Activated CD4-positive, alpha-beta T cell treated with anti-CD3 and anti-CD28 coated beads, Interleukin-2, amount 50 U/mL, for 48 hours (primary cell): ENCODE measurements at regions not wholly inside any gene's neighbourhood (a gene's known extent, or its start where the extent isn't known, plus 50 kb on each side); places are given as distances from the start of the nearest gene placed in this dataset.

ENCODE experiments used
- DNase-seq, 2 experiments: peaks; one replicate each; pipeline ENCODE4 v3.0.0-alpha.2; 2020

DNA sequence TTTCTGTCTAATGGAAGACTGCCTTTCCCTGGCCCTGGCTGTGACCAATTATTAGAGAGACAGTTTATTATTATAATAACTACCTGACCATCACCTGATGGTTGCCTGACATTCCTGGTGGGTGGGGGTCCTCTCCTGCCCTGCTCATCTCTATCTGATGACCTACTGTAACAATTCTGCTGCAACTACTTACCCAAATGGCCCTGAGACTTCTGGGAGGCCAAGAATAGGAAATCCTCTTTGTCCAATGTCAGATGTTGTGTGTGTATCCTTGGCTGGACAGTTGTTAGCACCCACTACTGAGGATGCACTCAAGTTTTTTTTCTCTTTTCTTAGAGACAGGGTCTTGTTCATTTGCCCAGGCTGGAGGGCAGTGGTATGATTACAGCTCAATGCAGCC, 110.3 kb downstream of the DDX1 start:
- no peak for DNase-seq

GRCh38 chr2:15702452-15702851, 110.8 kb downstream of the DDX1 start:
- no peak for DNase-seq

DNA sequence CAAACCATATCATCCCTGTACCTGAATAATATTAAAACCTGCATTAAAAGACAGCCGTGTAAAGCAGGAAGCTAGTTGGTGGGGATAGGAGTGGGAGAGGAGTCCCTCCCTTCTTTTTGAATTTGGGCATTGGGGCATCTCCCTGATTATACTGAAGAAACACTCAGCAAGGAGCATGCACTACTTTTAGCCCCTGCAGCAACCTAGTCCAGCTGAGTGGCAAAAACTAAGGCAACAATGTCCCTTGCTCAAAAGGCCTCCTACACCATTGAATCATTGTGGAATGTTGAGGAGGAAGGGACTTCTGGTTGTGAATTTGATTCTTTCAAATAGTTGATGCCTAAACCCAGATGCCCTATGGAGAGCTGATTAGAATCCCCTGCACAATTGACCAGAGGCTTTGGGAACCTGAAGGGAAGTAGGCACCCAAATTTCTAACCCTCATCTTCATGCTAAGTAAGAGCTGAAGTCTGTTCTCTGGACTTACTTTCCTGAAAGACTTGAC, 111.7 kb downstream of the DDX1 start:
- no peak for DNase-seq

DNA sequence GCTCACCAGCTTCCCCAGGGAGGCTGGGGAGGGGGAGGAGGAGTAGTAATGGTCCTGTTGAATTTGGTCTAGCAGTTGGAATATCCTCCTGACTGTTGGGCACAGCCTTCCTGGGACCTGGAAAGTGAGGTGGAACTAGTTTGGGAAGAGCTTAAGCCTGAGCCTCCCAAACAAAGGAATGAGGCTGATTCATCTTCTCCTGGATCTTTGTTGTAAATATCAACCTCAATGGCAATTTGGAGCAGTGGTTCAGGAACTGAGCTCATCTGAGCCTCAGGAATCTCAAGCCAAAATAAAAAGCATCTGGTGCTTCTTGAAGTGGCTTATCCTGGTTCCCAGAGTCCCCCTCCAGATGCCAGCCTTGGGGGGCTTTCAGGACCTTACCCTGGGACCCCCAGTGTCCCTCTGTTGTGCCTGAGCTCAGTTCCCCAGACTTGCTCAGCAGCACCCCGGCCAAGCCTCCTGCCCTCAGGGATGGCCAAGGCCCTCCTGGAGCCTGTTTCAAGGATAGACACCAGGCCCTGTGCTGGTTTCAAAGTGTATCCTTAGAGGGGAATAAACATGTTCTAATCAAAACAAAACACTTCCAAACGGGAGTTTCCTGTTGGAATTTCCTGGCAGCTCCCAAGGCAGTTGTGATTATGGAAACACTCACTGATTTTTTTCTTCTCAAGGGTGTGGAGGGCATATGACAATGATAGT, 112.6 kb downstream of the DDX1 start:
- no peak for DNase-seq

GRCh38 chr2:15704788-15705115, 113.1 kb downstream of the DDX1 start:
- DNase-seq, result no peak

DNA sequence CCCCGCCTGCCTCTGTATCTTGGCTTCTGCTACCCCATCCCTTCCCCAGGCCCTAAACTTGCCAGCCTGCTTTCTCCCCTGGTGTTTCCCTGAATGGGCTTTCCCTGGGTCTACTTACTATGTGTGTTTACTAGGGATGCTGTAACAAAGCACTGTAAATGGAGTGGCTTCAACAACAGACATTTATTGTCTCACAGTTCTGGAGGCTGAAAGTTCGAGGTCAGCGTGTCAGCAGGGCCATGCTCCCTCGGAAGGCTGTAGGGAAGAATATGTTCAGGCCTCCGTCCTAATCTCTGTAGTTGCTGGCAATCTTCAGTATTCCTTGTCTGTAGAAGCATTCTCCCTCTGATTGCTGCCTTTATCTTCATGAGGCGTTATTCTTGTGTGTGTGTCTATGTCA, 113.6 kb downstream of the DDX1 start:
- no peak for DNase-seq

- no peak for DNase-seq
Observed at GRCh38 chr2:15705839-15706386, 114.2 kb downstream of the DDX1 start.

DNA sequence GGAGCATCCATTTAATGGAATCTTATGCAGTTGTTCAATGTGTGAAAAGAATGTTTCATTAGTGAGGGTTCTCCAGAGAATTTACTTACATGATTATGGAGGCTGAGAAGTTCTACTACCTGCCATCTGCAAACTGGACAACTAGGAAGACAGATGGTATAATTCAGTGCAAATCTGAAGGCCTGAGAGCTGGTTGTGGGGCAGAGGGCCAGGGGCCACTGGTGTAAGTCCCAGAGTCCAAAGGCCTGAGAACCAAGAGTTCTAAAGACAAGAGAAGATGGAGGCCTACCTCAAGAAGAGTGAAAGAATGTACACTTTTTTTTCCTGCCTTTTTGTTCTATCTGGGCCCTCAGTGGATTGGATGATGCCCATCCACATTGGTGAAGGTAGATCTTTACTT, 114.8 kb downstream of the DDX1 start:
- DNase-seq, result no peak

- no peak for DNase-seq
Observed at GRCh38 chr2:15706986-15707632, 115.4 kb downstream of the DDX1 start.

DNA sequence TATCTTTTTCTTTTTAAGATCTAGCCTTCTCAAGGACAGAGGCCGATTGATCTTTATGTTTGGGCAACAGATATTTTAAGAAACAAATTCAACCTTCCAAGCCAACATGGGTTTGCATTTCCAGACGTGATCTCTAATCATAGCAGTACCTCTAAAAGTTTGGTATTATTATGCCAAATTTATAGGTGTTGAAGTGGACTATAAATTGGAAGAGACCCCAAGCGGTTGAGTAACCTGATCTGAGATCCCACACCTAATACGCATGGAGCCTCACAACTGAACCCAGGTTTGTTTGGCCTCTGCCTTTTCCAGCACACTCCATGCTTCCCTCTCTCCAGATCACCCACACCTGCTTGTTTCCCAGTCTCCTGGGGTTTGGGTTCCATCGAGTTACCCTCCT, 116.5 kb downstream of the DDX1 start:
- DNase-seq, result no peak

DNA sequence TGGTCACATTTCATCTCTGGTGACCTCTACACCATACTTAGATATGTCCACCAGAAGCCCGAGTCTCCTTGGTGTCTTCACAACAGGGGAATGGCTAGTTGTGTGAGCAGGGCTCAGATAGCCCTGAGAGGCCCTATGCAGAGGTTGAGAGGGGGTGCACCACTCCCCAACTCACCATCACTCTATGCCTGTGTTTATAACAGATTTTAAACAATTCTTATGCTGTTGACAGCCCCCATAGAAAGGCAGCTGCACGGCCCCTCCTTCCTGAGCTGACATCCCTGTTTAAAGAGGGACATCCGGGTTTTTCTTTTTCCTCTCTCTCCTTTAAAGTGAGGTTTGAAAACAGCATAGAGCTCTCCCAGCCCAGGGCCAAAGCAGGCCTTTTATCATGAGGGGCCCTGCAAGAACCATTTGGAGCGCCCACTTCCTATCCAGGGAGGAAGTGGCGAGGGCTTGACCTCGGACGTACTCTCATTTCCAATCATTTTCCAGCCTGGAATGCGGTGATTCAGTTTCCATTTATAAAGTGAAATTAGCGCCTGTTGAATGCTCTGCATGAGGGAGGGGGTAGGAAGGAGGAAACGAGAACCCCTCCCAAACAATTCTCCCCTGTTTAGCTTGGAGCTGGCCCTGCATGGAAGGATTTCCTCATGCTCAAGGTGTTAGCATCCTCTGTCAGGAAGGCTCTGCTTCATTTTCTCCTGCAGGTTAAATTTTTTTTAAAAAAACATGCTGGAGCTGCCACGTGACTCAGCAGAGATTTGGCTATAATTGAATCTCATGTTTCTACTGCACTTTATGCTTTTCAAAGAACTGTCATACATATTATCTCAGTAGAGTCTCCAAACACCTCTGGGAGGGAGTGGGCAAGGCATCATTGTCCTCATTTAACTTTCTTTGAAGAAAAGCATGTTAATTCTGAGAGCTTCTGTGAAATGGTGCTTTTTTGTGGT, 117.5 kb downstream of the DDX1 start:
- no peak for DNase-seq

GRCh38 chr2:15711126-15711860, 119.6 kb downstream of the DDX1 start:
- DNase-seq, result no peak

GRCh38 chr2:15712551-15713342, 121.1 kb downstream of the DDX1 start:
- no peak for DNase-seq

GRCh38 chr2:15713475-15713874, 121.8 kb downstream of the DDX1 start:
- no peak for DNase-seq

- no peak for DNase-seq
Observed at GRCh38 chr2:15714002-15714401, 122.3 kb downstream of the DDX1 start.

GRCh38 chr2:15714609-15715008, 122.9 kb downstream of the DDX1 start:
- no peak for DNase-seq

DNA sequence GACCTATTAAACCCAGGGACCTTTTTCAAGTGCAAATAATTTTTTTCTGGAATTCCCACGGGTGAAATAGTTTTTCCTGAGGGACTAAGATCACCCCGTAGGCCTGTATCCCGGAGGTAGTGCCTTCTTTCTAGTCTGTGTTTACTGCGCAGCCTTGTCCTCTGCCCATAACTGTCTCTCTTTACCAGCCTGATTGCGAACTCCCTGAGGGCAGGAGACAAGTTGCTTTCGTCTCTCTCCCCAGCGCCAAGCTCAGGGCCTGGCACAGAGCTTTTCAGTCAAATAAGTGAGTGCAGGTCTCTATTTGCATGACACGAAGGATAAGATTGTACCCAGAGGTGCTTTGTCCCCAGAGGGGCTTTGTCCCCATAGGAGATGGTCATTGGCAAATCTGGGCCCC, 123.9 kb downstream of the DDX1 start:
- DNase-seq, result no peak

DNA sequence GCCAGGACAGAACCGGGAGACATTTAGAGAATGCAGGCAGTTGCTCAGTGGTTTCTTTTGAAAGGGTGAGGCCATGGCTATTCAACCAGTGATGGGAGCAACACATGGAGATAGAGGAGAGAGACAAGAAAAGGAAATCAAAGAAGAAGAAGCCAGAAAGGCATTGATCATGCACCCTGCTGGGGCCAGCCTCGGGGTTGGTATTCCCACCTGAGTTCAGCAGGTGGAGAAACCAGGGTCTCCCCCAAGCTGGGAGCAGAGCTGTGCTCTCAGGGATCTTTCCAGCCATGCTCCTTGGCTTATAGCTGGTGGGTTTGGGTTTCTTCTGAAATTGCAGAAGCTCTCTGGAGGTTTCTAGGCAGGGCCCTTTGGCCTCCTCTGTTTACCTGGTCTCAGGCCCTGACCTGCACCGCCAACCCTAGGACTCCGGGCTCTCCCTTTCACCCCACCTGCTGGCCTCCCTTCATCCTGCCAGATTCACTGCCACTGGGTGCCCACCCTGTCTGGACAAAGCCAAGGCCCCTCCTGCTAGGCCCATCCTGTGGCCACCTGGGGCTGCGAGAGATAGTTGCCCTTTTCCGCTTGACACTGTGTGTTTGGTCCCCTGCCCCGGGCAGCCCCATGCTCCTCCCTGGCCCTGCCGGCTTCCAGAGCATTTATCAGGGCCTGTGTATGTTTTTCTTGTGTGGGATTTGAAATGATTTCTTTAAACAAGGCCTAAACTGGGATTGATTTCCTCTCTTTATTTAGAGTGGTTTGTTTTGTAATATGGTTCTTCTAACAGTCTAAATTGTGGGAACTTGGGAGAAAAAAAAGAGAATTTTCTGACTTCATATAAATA, 126.7 kb downstream of the DDX1 start:
- no peak for DNase-seq

GRCh38 chr2:15718944-15719323, 127.3 kb downstream of the DDX1 start:
- DNase-seq, result no peak

DNA sequence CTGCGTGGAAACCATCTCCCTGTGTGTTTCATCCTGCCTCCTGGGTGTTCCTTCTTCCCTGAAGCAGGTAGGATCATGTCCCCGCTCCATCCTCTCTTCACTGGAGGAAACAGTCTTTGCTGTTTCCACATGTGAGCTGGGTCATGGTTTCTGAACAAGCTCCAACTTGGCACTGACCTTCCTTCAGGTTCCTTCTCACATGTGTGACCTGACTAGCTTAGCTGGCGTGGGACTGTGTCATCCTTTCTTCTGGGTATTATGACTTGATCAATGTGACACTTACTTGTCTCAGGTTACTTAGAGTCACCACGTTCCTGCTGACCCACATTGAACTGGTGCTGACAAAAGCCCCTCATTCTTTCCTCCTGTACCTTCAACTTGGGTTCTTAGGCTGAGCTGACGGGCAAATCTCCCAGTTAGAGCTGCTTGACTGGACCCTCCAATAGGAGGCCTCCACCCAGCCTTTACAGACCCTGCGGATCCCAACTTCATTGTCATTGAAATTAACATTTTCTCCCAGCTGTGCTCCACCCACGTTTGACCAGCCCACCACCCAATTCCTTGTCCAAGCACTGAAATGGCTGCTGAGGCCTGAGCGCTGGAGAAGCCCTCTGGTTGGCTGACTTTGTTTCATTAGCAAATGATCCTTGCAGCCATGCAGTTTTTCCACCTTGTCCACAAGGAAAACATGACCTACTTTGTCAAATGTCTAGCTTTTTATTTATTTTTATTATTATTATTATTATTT, 128.1 kb downstream of the DDX1 start:
- no peak for DNase-seq
